Activated T-helper 2 cell treated with anti-CD3 and anti-CD28 coated beads, Interferon-gamma antibody, Interleukin-2, Interleukin-4, amounts not matched to agents 10 μg/mL and 5 μg/mL and 100 μg/mL, durations not matched to agents 14 hours and 24 hours and 36 hours (primary cell): ENCODE measurements at regions not wholly inside any gene's neighbourhood (a gene's known extent, or its start where the extent isn't known, plus 50 kb on each side); places are given as distances from the start of the nearest gene placed in this dataset.
"Not testable (repeated sequence)": the region's sequence is repeated elsewhere in the genome, so short reads cannot be mapped to it uniquely, and the experiment has no call there.

ENCODE experiments used
- DNase-seq: peaks from one replicate; pipeline ENCODE4 v3.0.0; 2021; ENCODE audit warnings: low spot score
- H3K27ac Mint-ChIP-seq: one replicate; pipeline ENCODE4 v1.8.0; 2021; ENCODE audit warnings: mixed read lengths
- H3K27me3 Mint-ChIP-seq: one replicate; pipeline ENCODE4 v1.8.0; 2021; ENCODE audit warnings: low read depth, mixed read lengths
- H3K36me3 Mint-ChIP-seq: one replicate; pipeline ENCODE4 v1.8.0; 2021; ENCODE audit warnings: low read depth, mixed read lengths
- H3K4me1 Mint-ChIP-seq: one replicate; pipeline ENCODE4 v1.8.0; 2021; ENCODE audit warnings: low read depth, mixed read lengths
- H3K4me3 Mint-ChIP-seq: one replicate; pipeline ENCODE4 v1.8.0; 2021; ENCODE audit warnings: low read depth, mild to moderate bottlenecking, moderate library complexity, mixed read lengths
- H3K9me3 Mint-ChIP-seq: one replicate; pipeline ENCODE4 v1.8.0; 2021; ENCODE audit warnings: mixed read lengths
- intact Hi-C: fragments of 100-400 bp; cut with micrococcal nuclease; formaldehyde crosslinking; loops from one replicate; pipeline ENCODE4 v1.15.1; 2023

GRCh38 chr9:2425676-2426075 is 195.9 kb upstream of the VLDLR start:
- Mint-ChIP-seq H3K27me3 (no peaks in the 10 kb centered on the region), H3K4me3 (no peak overlapping the region), H3K4me1 (no peaks in the 10 kb centered on the region), H3K9me3 (no peaks in the 10 kb centered on the region), H3K27ac (no peak overlapping the region), H3K36me3 (no peaks in the 10 kb centered on the region)
- intact Hi-C loops = no loop called here
- no peak for DNase-seq

DNA sequence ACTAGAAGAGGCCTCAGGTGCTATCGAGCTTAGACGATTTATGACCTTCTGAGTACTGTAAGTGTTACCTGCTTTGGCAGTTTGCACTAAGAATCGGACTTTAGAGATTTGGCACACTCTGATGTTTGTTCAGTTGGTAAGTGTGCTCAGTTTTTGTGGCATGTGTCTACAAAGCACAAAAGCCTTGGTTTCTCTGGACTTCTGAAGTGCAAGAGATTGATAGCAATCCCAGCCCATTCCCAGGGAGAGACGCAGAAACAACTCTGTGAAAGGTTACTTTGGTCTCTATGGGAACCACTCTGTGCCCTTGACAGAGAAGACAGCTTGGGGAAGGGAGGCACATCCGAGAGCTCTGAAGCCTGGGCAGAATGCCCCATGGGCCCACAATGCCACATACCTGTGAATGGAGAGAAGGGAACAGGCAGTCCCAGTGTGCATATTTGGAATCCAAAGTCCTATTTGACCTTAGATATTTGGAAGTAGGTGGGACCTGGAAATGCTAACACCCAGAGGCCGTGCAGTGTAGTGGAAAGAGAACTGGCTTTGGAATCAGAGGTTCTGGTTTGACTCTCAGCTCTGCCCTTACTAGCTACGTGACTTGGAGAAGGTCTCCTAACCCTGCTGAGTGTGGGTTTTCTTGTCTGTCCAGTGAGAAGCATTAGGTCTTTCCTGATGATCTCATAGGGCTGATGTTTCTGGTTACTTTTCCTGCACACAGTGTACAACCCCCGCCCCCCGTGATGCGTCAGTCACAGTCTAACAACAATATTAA is 194.3 kb upstream of the VLDLR start:
- Mint-ChIP-seq H3K9me3 (no peaks in the 10 kb centered on the region), H3K4me3 (no peak overlapping the region), H3K36me3 (no peaks in the 10 kb centered on the region), H3K27ac (no peak overlapping the region), H3K27me3 (no peaks in the 10 kb centered on the region), H3K4me1 (no peaks in the 10 kb centered on the region)
- intact Hi-C loops = no loop called here
- no peak for DNase-seq

GRCh38 chr9:2439957-2440356 is 181.6 kb upstream of the VLDLR start:
- Mint-ChIP-seq H3K9me3 (peaks cover 17% of the 10 kb centered on the region), H3K27me3 (no peaks in the 10 kb centered on the region), H3K4me1 (no peaks in the 10 kb centered on the region), H3K36me3 (no peaks in the 10 kb centered on the region), H3K4me3 (no peak overlapping the region), H3K27ac (no peak overlapping the region)
- DNase-seq = no peak
- intact Hi-C loops = no loop called here

- H3K36me3 Mint-ChIP-seq, H3K4me1 Mint-ChIP-seq, H3K27ac Mint-ChIP-seq, H3K4me3 Mint-ChIP-seq, H3K27me3 Mint-ChIP-seq, DNase-seq, intact Hi-C loops: not testable (repeated sequence)
- H3K9me3 Mint-ChIP-seq = peaks cover 17% of the 10 kb centered on the region
Observed at GRCh38 chr9:2443933-2444332, 177.7 kb upstream of the VLDLR start.

DNA sequence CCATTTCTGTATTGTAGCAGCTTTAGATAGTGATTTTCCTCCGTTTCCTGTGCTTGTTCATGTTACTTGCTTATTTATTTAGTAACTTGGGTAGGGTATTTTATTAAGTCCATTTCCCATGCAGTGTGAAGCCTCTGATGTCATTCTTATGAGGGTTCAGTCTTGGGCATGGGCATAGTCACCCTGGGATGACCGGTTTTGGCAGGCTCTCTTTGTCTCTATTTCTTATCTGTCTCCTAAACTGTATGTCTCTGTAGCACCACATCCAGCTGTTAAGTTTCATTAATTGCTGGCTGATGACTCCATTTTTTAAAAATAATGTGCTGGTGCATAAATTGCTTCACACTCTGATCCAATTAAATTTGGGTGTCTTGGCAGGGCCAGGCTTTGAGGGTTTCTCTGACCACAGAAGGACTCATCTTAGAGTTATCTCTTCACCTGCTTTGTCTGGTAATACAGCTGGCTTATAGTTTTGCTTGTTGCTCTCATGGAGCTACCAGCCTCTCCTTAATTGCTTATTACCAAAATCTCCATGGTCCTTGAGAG is 173.3 kb upstream of the VLDLR start:
- no peak overlapping the region for H3K4me3 Mint-ChIP-seq
- no peaks in the 10 kb centered on the region for H3K4me1 Mint-ChIP-seq
- DNase-seq = no peak
- no peak overlapping the region for H3K27ac Mint-ChIP-seq
- H3K27me3 Mint-ChIP-seq = no peaks in the 10 kb centered on the region
- peaks cover 5% of the 10 kb centered on the region for H3K9me3 Mint-ChIP-seq
- H3K36me3 Mint-ChIP-seq = no peaks in the 10 kb centered on the region
- intact Hi-C loops = no loop called here

DNA sequence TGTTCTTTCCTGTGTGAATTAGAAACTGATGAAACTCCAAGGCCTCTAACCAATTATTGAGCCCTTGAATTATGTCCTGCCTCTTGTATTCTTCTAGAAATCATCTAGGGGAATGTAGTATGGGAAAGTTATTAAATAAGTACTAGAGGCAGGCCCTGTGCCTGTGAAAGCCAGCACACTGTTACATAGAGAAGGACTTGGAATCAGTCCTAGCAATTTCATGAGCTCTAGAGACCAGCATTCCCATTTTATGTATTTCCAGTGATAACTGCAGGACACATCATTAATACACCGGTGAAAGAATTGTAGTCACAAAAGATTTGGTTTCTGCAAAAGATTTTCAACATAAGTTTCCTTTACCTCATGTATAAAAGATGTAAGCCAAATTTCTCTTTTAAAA is 168.5 kb upstream of the VLDLR start:
- no peaks in the 10 kb centered on the region for H3K4me1 Mint-ChIP-seq

GRCh38 chr9:2453701-2454100 is 167.9 kb upstream of the VLDLR start:
- H3K27me3 Mint-ChIP-seq = peaks cover 9% of the 10 kb centered on the region
- intact Hi-C loops = no loop called here

More for the DNA sequence above, 168.5 kb upstream of the VLDLR start:
- H3K4me3 Mint-ChIP-seq = no peak overlapping the region
- no peak overlapping the region for H3K27ac Mint-ChIP-seq
- no peaks in the 10 kb centered on the region for H3K9me3 Mint-ChIP-seq
- DNase-seq = no peak
- H3K36me3 Mint-ChIP-seq = no peaks in the 10 kb centered on the region
- H3K27me3 Mint-ChIP-seq = peaks cover 9% of the 10 kb centered on the region
- intact Hi-C loops = no loop called here

DNA sequence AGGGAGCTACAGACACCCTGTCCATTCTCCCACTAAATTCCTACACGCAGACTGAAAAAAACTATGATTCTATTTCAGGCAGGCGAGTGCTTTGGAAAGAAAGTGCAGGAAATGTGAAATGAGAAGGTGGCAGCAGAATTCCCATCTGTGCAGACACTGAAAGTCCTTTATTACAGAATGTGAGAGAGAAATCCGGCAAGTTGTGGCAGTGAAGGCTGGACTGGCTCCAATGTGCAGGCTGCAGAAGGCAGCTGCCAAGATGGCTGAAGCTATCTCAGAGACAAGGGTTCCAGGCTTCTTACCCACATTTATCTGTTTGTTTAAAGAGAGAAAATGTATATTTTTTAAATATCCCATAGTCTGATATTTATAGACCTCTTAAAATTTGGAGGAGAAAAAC is 161.8 kb upstream of the VLDLR start:
- no peak for DNase-seq
- intact Hi-C loops = loop anchor here (10.0 kb wide), 1 partner anchor 265 kb away; no protein-coding TSS in a partner anchor
- no peak overlapping the region for H3K27ac Mint-ChIP-seq
- no peaks in the 10 kb centered on the region for H3K36me3 Mint-ChIP-seq
- no peak overlapping the region for H3K4me3 Mint-ChIP-seq
- no peaks in the 10 kb centered on the region for H3K4me1 Mint-ChIP-seq
- H3K9me3 Mint-ChIP-seq = peaks cover 4% of the 10 kb centered on the region
- peaks cover 18% of the 10 kb centered on the region for H3K27me3 Mint-ChIP-seq

More at GRCh38 chr9:2453701-2454100, 167.9 kb upstream of the VLDLR start:
- H3K27ac Mint-ChIP-seq = no peak overlapping the region
- no peak for DNase-seq
- H3K4me1 Mint-ChIP-seq = no peaks in the 10 kb centered on the region
- no peaks in the 10 kb centered on the region for H3K9me3 Mint-ChIP-seq
- H3K4me3 Mint-ChIP-seq = no peak overlapping the region
- no peaks in the 10 kb centered on the region for H3K36me3 Mint-ChIP-seq

- H3K27ac Mint-ChIP-seq = no peak overlapping the region
- H3K4me1 Mint-ChIP-seq = peaks cover 2% of the 10 kb centered on the region
- peaks cover 4% of the 10 kb centered on the region for H3K9me3 Mint-ChIP-seq
- no peak overlapping the region for H3K4me3 Mint-ChIP-seq
- intact Hi-C loops = loop anchor here (10.0 kb wide), 1 partner anchor 263 kb away; no protein-coding TSS in a partner anchor
- no peak for DNase-seq
- H3K36me3 Mint-ChIP-seq = no peaks in the 10 kb centered on the region
- peaks cover 14% of the 10 kb centered on the region for H3K27me3 Mint-ChIP-seq
Observed at GRCh38 chr9:2461892-2462291, 159.7 kb upstream of the VLDLR start.

GRCh38 chr9:2464624-2465023 is 157.0 kb upstream of the VLDLR start:
- Mint-ChIP-seq H3K4me1 (peaks cover 2% of the 10 kb centered on the region), H3K36me3 (no peaks in the 10 kb centered on the region), H3K9me3 (peaks cover 4% of the 10 kb centered on the region), H3K4me3 (no peak overlapping the region), H3K27me3 (peaks cover 10% of the 10 kb centered on the region), H3K27ac (no peak overlapping the region)
- intact Hi-C loops = loop anchor here (5.0 to 10.0 kb wide), 2 partner anchors 193 to 260 kb away; no protein-coding TSS in a partner anchor
- DNase-seq = no peak

- Mint-ChIP-seq H3K9me3 (peaks cover 4% of the 10 kb centered on the region), H3K27me3 (peaks cover 9% of the 10 kb centered on the region), H3K4me1 (peaks cover 2% of the 10 kb centered on the region), H3K36me3 (no peaks in the 10 kb centered on the region), H3K27ac (no peak overlapping the region), H3K4me3 (no peak overlapping the region)
- intact Hi-C loops = loop anchor here (5.0 to 10.0 kb wide), 2 partner anchors 192 to 259 kb away; no protein-coding TSS in a partner anchor
- DNase-seq = no peak
Observed at GRCh38 chr9:2465516-2465915, 156.1 kb upstream of the VLDLR start.

GRCh38 chr9:2465921-2466460 is 155.6 kb upstream of the VLDLR start:
- H3K27ac Mint-ChIP-seq = no peak overlapping the region
- H3K4me1 Mint-ChIP-seq = peaks cover 2% of the 10 kb centered on the region
- no peak overlapping the region for H3K4me3 Mint-ChIP-seq
- intact Hi-C loops = loop anchor here (5.0 to 10.0 kb wide), 2 partner anchors 191 to 259 kb away; no protein-coding TSS in a partner anchor
- no peaks in the 10 kb centered on the region for H3K36me3 Mint-ChIP-seq
- no peak for DNase-seq
- peaks cover 11% of the 10 kb centered on the region for H3K27me3 Mint-ChIP-seq
- H3K9me3 Mint-ChIP-seq = peaks cover 4% of the 10 kb centered on the region

DNA sequence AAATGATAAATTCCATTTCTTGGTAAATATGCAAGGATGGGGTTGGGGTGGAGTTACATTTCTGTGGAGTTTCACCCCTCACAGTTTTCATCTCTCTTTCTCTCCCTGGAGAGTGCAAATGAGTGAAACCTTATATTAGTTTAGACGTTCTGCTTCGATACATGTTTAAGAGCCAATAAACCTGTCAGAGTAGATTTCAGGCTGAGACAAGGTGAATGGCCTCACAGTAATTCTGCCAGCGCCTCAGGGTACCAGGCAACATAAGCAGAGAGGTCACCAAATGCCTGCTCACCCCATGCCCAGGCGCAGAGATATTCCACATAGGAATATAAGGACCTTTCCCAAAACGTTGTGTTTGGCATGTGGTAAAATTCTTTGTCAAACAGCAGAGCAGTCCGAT is 154.9 kb upstream of the VLDLR start:
- intact Hi-C loops = loop anchor here (5.0 to 10.0 kb wide), 2 partner anchors 191 to 258 kb away; no protein-coding TSS in a partner anchor
- H3K4me3 Mint-ChIP-seq = no peak overlapping the region
- H3K4me1 Mint-ChIP-seq = peaks cover 2% of the 10 kb centered on the region
- no peak for DNase-seq
- peaks cover 4% of the 10 kb centered on the region for H3K9me3 Mint-ChIP-seq
- H3K36me3 Mint-ChIP-seq = no peaks in the 10 kb centered on the region
- peaks cover 8% of the 10 kb centered on the region for H3K27me3 Mint-ChIP-seq
- H3K27ac Mint-ChIP-seq = no peak overlapping the region
